ENCODE measurements at regions not wholly inside any gene's neighbourhood (a gene's known extent, or its start where the extent isn't known, plus 50 kb on each side); places are given as distances from the start of the nearest gene placed in this dataset.

DNA sequence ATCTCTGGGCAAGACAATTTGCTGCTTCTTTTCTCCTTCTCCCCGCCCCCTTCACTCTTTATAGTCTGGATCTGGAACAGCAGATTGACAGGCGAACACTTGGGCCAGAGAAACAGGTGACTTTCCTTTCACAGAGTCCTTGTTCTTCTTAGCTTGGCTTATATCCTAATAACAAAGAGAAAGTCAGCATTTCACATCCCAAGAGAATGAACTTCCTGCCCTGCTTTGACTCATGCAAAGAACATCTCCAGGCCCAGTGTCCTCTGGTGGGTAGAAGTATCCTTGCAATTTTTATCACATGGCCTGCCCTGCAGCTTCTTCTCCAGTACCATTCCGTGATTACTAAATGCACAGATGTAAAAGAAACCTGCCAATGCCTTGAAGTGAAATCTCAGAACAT lies 764.4 kb downstream of the ADGRL2 start:
- H3K9ac ChIP-seq (ENCODE audit: low read length): no peak overlapping the region
- no peak overlapping the region for H3K4me3 ChIP-seq (ENCODE audit: low read depth, low read length, poor library complexity, severe bottlenecking)
- no peaks in the 10 kb centered on the region for H3K27me3 ChIP-seq (ENCODE audit: insufficient read depth, low read length)
- no peaks in the 10 kb centered on the region for H3K9me3 ChIP-seq (ENCODE audit: low read length)
- no peaks in the 10 kb centered on the region for H3F3A ChIP-seq (ENCODE audit: insufficient read depth, low read length)
- H3K4me1 ChIP-seq (ENCODE audit: insufficient read depth, low read length, severe bottlenecking): peaks cover 4% of the 10 kb centered on the region
- H3K4me2 ChIP-seq (ENCODE audit: low read length): no peak overlapping the region
- no peaks in the 10 kb centered on the region for H4K20me1 ChIP-seq (ENCODE audit: insufficient read depth, low read length)
- no peak overlapping the region for H2AFZ ChIP-seq (ENCODE audit: low read length)
- H3K27ac ChIP-seq (ENCODE audit: low read depth, low read length, poor library complexity, severe bottlenecking): no peak overlapping the region
- TF ChIP-seq, protein P1, sequence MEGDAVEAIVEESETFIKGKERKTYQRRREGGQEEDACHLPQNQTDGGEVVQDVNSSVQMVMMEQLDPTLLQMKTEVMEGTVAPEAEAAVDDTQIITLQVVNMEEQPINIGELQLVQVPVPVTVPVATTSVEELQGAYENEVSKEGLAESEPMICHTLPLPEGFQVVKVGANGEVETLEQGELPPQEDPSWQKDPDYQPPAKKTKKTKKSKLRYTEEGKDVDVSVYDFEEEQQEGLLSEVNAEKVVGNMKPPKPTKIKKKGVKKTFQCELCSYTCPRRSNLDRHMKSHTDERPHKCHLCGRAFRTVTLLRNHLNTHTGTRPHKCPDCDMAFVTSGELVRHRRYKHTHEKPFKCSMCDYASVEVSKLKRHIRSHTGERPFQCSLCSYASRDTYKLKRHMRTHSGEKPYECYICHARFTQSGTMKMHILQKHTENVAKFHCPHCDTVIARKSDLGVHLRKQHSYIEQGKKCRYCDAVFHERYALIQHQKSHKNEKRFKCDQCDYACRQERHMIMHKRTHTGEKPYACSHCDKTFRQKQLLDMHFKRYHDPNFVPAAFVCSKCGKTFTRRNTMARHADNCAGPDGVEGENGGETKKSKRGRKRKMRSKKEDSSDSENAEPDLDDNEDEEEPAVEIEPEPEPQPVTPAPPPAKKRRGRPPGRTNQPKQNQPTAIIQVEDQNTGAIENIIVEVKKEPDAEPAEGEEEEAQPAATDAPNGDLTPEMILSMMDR (IDR thresholded peaks at IDR 0.05; ENCODE audit: low read length): no peak
- no peak for TF ChIP-seq EZH2 (IDR thresholded peaks at IDR 0.05; ENCODE audit: borderline replicate concordance, low read length)
- no peaks in the 10 kb centered on the region for H3K79me2 ChIP-seq (ENCODE audit: insufficient read depth, low read length)
- no peaks in the 10 kb centered on the region for H3K9me2 ChIP-seq (ENCODE audit: low read depth, low read length)
- no peaks in the 10 kb centered on the region for H3K36me3 ChIP-seq (ENCODE audit: insufficient read depth, low read length)

- H4K20me1 ChIP-seq (ENCODE audit: insufficient read depth, low read length): no peaks in the 10 kb centered on the region
- H3K9me2 ChIP-seq (ENCODE audit: low read depth, low read length): no peaks in the 10 kb centered on the region
- peaks cover 4% of the 10 kb centered on the region for H3K4me1 ChIP-seq (ENCODE audit: insufficient read depth, low read length, severe bottlenecking)
- H3F3A ChIP-seq (ENCODE audit: insufficient read depth, low read length): no peaks in the 10 kb centered on the region
- no peak overlapping the region for H2AFZ ChIP-seq (ENCODE audit: low read length)
- no peak for TF ChIP-seq EZH2 (IDR thresholded peaks at IDR 0.05; ENCODE audit: borderline replicate concordance, low read length)
- TF ChIP-seq, protein P1 (IDR thresholded peaks at IDR 0.05; ENCODE audit: low read length): no peak
- H3K4me2 ChIP-seq (ENCODE audit: low read length): no peak overlapping the region
- H3K79me2 ChIP-seq (ENCODE audit: insufficient read depth, low read length): no peaks in the 10 kb centered on the region
- H3K9ac ChIP-seq (ENCODE audit: low read length): no peak overlapping the region
- H3K27me3 ChIP-seq (ENCODE audit: insufficient read depth, low read length): no peaks in the 10 kb centered on the region
- no peaks in the 10 kb centered on the region for H3K9me3 ChIP-seq (ENCODE audit: low read length)
- H3K27ac ChIP-seq (ENCODE audit: low read depth, low read length, poor library complexity, severe bottlenecking): no peak overlapping the region
- no peak overlapping the region for H3K4me3 ChIP-seq (ENCODE audit: low read depth, low read length, poor library complexity, severe bottlenecking)
- H3K36me3 ChIP-seq (ENCODE audit: insufficient read depth, low read length): no peaks in the 10 kb centered on the region
Measured at GRCh38 chr1:82564333-82564732, 763.6 kb downstream of the ADGRL2 start.

GRCh38 chr1:82562448-82562847 lies 761.7 kb downstream of the ADGRL2 start:
- H3K36me3 ChIP-seq (ENCODE audit: insufficient read depth, low read length): no peaks in the 10 kb centered on the region
- TF ChIP-seq, protein P1 (IDR thresholded peaks at IDR 0.05; ENCODE audit: low read length): no peak
- no peak for TF ChIP-seq EZH2 (IDR thresholded peaks at IDR 0.05; ENCODE audit: borderline replicate concordance, low read length)
- H2AFZ ChIP-seq (ENCODE audit: low read length): no peak overlapping the region
- H3K4me1 ChIP-seq (ENCODE audit: insufficient read depth, low read length, severe bottlenecking): peaks cover 4% of the 10 kb centered on the region
- no peaks in the 10 kb centered on the region for H4K20me1 ChIP-seq (ENCODE audit: insufficient read depth, low read length)
- no peaks in the 10 kb centered on the region for H3K9me2 ChIP-seq (ENCODE audit: low read depth, low read length)
- H3K4me3 ChIP-seq (ENCODE audit: low read depth, low read length, poor library complexity, severe bottlenecking): no peak overlapping the region
- no peak overlapping the region for H3K9ac ChIP-seq (ENCODE audit: low read length)
- no peak overlapping the region for H3K4me2 ChIP-seq (ENCODE audit: low read length)
- no peaks in the 10 kb centered on the region for H3F3A ChIP-seq (ENCODE audit: insufficient read depth, low read length)
- no peaks in the 10 kb centered on the region for H3K27me3 ChIP-seq (ENCODE audit: insufficient read depth, low read length)
- no peak overlapping the region for H3K27ac ChIP-seq (ENCODE audit: low read depth, low read length, poor library complexity, severe bottlenecking)
- H3K9me3 ChIP-seq (ENCODE audit: low read length): no peaks in the 10 kb centered on the region
- no peaks in the 10 kb centered on the region for H3K79me2 ChIP-seq (ENCODE audit: insufficient read depth, low read length)
